HG03280 (cell line): ENCODE measurements at regions not wholly inside any gene's neighbourhood (a gene's known extent, or its start where the extent isn't known, plus 50 kb on each side); places are given as distances from the start of the nearest gene placed in this dataset.
"Not testable (repeated sequence)": the region's sequence is repeated elsewhere in the genome, so short reads cannot be mapped to it uniquely, and the experiment has no call there.

ENCODE experiments used
- ATAC-seq: cut with Tn5 transposase; IDR thresholded peaks from one replicate; pipeline ENCODE4 v1.9.1; 2021; ENCODE audit warnings: mild to moderate bottlenecking, moderate library complexity; ENCODE audit not compliant: unreplicated experiment

- ATAC-seq, result no peak
Observed at GRCh38 chr12:131213896-131214442, 260.3 kb downstream of the ADGRD1 start.

GRCh38 chr12:131214936-131215335 is 261.2 kb downstream of the ADGRD1 start:
- ATAC-seq, result not testable (repeated sequence)

GRCh38 chr12:131216587-131216986 is 262.9 kb downstream of the ADGRD1 start:
- not testable (repeated sequence) for ATAC-seq

- no peak for ATAC-seq
Observed at GRCh38 chr12:131217024-131217586, 263.4 kb downstream of the ADGRD1 start.

GRCh38 chr12:131218026-131218922 is 264.6 kb downstream of the ADGRD1 start:
- no peak for ATAC-seq

- no peak for ATAC-seq
Observed at GRCh38 chr12:131218923-131219669, 265.4 kb downstream of the ADGRD1 start.

GRCh38 chr12:131219670-131220330 is 266.1 kb downstream of the ADGRD1 start:
- no peak for ATAC-seq

- no peak for ATAC-seq
Observed at GRCh38 chr12:131220331-131220685, 266.6 kb downstream of the ADGRD1 start.

GRCh38 chr12:131221061-131221956 is 267.6 kb downstream of the ADGRD1 start:
- ATAC-seq, result no peak

GRCh38 chr12:131221957-131222328 is 268.2 kb downstream of the ADGRD1 start:
- no peak for ATAC-seq

GRCh38 chr12:131222329-131223139 is 268.8 kb downstream of the ADGRD1 start:
- ATAC-seq, result no peak

- ATAC-seq, result no peak
Observed at GRCh38 chr12:131223171-131223761, 269.6 kb downstream of the ADGRD1 start.

GRCh38 chr12:131223791-131224225 is 270.1 kb downstream of the ADGRD1 start:
- no peak for ATAC-seq

GRCh38 chr12:131224226-131225065 is 270.7 kb downstream of the ADGRD1 start:
- ATAC-seq, result not testable (repeated sequence)

GRCh38 chr12:131225066-131225380 is 271.3 kb downstream of the ADGRD1 start:
- not testable (repeated sequence) for ATAC-seq

- ATAC-seq, result no peak
Observed at GRCh38 chr12:131226345-131227265, 272.9 kb downstream of the ADGRD1 start.

GRCh38 chr12:131227641-131228040 is 273.9 kb downstream of the ADGRD1 start:
- ATAC-seq, result not testable (repeated sequence)
